IPS-NIHi11 (cell line): ENCODE measurements at regions not wholly inside any gene's neighbourhood (a gene's known extent, or its start where the extent isn't known, plus 50 kb on each side); places are given as distances from the start of the nearest gene placed in this dataset.
"Not testable (repeated sequence)": the region's sequence is repeated elsewhere in the genome, so short reads cannot be mapped to it uniquely, and the experiment has no call there.

Source experiments
- DNase-seq: peaks from one replicate; pipeline ENCODE4 v3.0.0; 2012; ENCODE audit warnings: mixed read lengths, low spot score

DNA sequence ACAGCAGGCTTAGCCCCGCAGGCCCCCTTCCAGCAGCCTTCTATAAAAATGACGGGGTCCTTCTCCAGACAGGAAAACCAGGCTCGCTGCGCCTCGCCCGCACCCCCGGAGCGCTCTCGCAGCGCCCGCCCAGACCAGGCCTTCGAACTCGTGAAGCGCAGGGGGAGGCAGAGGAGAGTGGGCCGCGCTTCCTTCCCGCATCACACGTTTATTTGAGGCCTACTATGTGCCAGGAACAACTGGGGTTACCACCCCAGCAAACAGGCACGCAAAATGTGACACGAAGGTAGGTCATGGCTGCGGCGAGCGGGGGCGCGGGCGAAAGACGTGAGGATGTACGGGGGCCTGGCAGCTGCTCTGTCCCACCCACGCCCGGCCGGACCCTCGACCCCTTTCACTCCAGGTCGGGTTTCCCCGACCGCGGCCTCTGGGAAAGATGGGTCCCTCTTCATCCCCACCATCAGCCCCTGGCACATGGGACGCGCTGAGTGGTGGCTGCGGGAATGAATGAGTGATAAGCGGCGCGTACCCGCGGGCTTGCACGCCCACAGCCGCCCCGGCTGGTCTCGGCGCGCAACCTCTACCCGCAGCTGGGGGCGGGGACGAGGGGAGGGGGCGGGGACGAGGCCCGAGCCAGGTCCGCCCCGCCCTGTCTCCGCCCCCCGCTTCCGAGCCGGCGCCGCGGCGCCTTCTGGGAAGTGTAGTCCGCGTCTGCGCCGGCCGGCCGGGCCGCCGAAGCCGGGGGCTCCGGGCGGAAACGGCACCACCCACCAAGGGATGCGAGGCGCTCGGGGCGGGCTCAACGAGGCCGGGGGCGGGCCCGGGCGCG, 59.1 kb downstream of the ZNF467 start:
- DNase-seq, result peak; percentile 98

DNA sequence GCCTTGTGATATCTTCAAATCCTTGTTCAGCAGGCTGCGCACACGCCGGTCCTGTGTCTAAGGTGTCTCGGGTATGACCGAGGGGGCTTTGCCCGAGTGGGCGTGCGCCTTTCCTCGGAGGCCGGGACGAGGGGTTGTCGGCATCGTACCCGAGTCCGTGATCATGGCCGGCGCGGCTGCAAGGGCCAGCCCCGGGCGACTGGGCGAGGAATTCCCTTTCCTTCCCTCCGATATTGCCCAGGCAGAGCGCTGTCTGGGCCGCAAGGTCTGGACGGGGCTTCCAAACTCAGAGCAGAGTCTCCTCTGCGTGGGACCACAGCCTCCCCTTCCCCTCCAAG, 59.7 kb downstream of the ZNF467 start:
- DNase-seq, result no peak

DNA sequence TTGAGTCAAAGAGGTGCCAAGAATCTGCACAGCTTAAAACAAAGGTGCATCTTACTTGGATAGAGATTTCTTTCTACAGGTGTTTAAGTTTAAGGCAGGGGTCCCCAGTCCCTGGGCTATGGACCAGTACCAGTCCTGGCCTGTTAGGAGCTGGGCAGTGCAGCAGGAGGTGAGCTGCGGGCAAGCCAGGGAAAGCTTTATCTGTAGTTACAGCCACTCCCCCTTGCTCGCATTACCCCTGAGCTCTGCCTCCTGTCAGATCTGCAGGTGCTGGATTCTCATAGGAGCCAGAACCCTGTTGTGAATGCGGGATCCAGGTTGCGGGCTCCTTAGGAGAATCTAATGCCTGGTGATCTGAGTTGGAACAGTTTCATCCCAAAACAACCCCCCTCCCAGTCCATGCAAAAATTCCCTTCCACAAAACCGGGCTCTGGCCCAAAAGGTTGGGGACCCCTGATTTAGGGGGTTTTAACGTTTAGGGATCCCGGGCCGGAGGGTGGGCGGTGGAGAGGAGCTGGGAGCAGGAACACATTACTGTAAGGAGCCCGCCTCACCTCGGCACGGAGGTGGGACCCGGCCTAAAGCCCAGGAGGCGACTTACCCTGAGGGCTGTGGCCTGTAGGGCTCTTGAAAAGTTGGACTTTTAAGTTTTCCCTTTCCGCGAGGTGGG, 60.2 kb downstream of the ZNF467 start:
- no peak for DNase-seq

DNA sequence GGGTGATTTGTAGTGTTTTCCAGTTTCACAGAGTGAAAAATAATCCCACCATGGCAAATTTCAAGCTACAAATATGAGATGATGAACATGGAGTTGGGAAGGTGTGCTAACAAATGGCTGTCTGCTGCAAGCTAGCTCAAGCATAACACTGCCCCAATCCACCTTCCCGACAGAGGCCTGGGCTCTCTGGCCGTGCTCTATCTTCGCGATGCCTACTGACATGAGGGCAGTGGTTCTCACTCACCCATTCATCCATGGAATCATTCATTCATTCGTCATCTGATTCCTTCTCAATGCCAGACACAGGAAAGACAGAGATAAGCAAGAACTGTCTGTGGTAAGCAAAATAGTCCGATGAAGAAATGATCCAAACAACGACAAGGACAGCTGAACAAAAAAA, 65.4 kb downstream of the ZNF467 start:
- no peak for DNase-seq

DNA sequence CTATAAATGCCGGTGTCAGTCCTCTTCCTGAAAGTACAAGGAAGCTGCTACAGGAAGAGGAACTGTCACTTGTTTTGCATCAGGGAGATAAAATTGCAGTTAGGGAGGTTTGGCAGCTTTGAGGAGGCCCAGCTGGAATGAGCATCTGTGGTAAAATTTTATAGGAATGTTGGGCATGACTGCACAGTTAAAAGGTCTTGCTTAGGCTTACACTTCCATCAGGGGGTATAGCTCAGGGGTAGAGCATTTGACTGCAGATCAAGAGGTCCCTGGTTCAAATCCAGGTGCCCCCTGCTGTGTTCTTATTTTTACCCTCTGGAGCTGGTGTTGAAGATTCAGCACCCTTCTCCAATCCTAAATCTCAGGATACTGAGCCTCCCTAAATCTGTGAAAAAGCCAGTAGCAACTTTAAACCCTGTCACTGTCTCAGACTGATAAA, 65.9 kb downstream of the ZNF467 start:
- no peak for DNase-seq

DNA sequence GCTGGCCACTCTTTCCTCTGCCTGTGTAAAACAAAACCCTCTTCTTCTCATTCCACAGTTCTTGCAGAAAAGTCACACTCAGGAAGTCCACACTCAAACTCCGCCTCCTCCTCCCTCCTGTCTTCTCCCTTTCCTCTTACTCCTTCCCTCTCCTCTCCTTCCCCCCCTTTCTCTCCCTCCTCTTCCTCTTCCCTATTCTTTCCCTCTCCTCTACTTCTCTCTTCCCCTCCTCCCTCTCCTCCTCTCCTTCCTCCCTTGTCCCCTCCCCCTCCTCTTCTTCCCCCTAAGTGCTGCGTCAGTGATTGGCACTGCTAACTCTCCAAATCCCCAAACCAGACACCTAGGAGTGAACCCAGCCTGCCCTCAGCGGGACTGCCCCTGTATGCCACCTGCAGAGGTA, 67.0 kb downstream of the ZNF467 start:
- no peak for DNase-seq

DNA sequence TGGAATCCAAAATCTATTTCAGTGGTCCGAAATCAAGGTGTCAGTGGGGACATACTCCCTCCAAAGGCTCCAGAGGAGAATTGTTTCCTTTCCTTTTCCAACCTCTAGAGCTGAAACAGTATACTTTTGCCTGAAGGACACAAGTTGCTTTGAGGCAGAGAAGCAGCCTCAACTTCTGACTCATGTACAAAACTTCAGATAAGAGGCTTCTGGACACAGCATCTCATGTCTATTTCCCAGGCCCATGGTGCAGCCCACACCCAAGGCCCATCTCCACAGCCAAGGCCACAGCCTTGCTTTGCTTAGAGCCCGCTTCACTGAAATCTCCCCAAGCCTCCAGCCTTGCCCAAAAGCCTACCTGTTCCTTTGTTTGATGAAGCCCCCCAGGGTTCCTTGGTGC, 68.9 kb downstream of the ZNF467 start:
- DNase-seq, result no peak

DNA sequence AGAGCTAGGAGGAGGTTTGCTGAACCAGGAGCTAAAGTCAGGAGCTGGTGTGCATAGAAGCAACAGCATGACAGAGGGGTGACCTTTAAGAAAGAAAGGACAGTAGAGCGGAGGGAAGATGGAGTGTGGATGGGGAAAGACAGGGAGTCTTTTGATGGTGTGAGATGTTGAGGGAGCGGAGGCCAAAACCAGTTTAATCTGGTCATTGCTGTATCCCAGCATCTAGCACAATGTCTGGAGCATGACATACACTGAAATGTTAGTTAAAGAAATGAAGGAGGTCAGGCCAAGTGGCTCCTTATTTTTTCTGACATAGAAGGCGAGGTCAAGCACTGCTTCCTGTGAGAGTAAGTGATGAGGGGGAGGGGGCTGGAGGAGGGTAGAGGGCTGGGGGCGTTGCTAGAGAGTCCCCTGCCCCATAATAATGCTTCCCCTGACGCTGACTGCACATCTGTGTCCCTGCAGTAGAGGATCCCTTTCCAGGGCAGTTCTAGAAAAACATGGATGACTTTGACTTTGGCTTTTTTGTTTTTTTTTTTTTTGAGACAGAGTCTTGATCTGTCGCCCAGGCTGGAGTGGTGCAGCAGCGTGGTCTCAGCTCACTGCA, 70.2 kb downstream of the ZNF467 start:
- DNase-seq, result no peak

DNA sequence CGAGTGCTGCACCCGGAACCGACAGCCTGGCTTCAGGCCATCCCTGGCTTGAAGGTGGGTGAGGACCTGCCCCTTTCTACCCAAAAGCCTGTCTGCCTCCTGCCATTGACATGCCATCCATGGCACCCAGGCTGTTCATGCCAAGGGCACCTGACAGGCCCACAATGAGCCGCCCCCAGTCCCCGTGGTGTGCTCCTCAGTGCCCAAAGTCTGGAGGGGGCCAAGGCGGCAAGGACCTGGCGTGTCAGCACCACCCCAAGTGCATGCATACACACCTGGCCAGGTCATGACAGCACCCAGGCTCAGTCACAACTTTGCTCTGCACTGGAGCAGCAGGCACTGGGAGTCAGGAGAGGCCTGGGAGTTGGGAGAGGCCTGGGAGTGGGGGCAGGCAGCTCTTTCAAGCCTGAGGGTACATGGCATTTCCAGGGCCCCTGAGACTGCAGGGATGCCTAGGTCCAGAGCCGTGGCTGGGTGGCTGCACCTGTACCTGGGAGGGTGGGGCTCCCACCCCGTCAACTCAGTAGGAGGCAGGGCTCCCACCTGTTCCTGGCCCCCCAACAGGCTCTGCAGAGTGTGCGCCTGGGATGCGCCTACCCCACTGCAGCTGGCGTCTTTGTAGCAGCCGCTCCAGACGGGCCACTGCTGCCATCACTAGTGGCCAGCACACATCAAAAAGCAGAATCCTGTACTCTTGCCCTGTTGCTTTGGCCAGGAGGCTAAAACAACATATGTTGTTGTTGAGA, 71.7 kb downstream of the ZNF467 start:
- DNase-seq, result no peak

DNA sequence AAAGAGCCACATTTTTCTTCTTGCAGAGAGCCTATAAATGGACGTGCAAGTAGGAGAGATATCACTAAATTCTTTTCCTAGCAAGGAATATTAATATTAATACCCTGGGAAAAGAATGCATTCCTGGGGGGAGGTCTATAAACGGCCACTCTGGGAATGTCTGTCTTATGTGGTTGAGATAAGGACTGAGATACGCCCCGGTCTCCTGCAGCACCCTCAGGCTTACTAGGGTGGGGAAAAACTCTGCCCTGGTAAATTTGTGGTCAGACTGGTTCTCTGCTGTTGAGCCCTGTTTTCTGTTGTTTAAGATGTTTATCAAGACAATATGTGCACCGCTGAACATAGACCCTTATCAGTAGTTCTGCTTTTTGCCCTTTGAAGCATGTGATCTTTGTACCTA, 75.6 kb downstream of the ZNF467 start:
- DNase-seq, result not testable (repeated sequence)

DNA sequence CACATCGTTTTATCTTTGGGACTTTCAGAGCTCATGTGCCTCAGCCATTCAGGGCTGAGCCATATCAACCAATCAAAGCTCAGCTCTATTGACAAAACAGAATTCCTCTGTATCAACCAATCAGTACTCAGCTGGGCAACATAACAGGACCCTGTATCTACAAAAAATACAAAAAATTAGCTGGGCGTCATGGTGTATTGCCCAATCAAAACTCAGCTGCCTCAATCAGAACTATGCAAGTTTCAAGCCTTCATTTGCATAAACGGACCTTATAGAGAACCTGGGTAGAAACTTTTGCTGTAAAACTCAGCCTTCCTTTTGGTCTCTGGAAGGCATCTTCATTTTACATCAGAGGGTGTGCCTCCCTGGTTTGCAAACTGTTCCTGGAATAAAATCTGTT, 77.1 kb downstream of the ZNF467 start:
- DNase-seq, result no peak

DNA sequence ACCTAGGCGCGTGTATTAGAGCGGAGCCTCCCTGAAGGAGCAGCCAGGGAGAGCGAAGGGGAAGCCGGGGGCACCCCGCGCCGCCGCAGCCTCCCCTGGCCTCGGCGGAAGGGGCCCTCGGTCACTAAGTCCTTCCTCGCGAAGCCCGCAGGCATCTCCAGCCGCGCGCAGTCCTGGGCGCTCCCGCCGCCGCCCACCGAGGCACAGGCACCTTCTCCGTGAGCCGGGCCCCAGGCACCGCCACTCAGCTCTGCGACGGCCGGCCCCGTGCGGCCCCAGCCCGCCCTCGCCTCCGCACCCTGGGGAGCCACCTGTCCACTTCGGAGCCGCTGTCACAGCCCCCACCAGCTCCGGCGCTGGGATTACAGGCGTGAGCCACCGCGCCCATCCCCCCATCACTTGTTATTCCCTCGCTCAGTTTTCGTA, 80.8 kb downstream of the ZNF467 start:
- peak; percentile 38 for DNase-seq

DNA sequence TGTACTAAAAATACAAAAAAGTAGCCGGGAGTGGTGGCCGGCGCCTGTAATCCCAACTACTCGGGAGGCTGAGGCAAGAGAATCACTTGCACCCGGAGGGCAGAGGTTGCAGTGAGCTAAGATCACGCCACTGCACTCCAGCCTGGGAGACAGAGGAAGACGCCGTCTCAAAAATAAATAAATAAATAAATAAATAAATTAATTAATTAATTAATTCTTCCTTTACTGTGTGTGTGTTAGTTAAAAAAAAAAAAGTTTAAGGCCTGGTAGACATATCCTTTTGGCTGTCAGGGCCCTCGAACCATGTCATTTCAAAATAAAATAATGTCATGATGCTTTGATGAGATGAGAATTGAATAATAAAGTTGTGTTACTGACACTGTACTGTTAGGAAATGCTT, 81.3 kb downstream of the ZNF467 start:
- DNase-seq, result no peak

DNA sequence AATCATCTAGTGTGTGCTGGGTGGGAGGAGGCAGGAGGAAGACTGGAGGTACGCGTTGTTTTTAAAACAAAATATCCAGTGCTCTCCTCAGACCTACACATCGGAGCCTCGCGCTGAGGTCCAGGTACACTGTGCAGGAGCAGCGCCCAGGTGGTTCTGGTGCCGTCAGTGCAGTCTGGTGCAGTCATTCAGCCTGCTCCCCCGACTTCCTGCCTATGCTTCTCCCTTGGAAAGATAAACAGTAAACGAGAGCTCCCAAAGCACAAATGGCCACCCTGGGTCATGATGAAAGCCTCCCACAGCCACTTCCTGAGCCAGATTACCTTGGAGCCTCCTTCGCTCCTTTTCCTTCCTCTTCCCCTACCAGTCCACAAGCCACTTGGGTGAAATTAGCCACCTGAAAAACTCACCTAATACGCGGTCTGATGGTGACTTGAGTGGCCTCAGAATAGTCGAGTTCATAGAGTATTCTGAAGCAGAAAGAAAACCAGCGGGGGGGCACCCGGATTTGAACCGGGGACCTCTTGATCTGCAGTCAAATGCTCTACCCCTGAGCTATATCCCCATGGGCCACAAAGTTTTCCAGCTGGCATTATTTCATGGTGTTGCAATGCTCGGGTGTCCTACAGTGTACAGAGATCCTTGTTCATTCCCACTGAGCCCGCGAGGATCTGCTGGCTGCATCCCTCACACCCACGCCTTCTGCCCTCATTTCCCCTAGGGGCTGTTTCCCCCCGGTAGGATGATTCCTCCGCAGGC, 82.5 kb downstream of the ZNF467 start:
- peak; percentile 49 for DNase-seq

DNA sequence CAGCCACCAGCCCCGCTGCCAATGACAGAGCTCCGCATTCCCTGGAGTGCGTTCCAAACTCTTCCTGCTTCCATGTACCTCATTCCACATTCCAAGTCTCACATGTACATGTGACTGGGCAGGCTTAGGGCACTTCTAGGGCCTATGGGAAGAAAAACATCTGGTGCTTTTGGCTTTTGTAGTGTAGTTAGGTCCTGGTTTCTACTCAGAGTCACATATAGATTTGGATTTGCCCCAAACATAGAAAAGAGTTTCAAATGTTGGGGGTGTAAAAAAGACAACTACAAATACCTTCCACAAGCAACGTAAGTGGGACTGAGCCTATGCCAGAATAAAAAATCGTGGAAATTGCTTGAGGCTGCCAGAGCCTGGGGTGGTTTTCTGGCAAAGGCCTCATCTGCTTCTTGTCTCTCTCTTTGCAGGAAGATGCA, 84.1 kb downstream of the ZNF467 start:
- DNase-seq, result no peak

DNA sequence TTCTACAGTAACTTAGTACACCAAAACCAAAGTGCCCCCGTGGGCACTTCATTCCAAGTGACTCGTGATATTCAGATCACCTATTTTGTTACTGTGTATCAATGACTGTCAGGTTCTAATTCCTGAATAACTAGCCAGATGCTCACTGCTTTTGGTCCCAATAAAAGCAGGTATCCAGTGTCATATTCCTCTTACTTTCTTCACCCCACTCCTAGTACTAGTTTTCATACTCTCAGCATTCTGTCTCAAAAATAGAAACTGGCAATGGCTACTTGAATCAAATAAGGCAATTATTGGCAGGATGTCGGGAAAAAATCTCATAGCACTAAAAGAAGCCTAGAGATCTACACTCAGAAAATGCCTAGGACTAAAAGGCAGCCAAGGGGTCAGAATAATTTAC, 84.6 kb downstream of the ZNF467 start:
- no peak for DNase-seq

DNA sequence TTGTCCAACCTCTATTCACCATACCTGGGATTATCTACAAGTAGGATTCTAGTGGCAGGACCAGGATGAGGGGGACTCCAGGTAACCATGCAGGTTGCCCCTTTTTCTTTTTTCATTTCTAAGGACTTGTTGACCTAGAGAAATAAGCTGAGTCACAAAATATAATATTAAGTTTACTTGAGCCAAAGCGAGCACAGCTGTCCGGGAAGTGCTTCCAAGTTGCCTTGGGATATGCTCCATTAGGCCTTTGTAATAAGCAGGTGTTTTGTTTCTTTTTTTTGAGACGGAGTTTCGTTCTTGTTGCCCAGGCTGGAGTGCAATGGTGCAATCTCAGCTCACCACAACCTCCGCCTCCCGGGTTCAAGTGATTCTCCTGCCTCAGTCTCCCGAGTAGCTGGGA, 85.6 kb downstream of the ZNF467 start:
- DNase-seq, result not testable (repeated sequence)

DNA sequence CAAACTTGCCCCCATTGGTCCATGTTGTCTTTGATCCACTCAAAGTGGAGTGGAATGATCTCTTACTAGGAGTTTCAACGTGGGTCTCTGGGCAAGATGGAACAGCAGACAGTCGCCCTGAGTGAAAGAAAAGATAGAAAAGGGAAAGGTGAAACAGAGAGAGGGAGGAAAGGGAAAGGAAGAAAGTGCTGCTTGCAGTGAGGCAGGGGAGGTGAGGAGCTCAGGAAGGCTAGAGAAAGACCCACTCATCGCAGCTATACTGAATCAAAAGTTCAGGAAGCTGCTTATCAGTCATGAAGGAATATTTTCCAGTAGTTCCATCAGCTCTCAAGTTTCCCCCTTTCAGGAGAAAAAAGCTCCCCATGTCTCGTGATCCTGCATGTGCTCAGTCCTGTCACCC, 86.9 kb downstream of the ZNF467 start:
- DNase-seq, result no peak

DNA sequence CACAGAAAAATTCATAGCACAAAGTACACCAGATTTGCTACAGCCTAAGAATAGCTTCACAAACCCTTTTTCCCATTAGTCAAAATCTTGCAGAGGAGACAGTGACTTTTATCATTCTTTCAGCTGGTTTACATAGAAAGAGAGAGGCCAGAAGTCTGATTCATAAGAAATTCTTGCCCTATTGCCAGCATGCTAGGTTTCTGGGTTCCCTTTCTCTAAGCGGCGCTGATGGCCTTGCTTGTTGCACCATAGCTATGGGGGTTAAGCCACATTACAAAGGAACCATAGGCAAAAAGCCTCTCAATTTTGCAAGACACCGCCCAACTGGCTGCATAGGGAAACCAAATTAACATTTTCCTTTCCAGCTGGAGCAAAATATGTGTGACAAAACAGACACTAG, 87.4 kb downstream of the ZNF467 start:
- no peak for DNase-seq

DNA sequence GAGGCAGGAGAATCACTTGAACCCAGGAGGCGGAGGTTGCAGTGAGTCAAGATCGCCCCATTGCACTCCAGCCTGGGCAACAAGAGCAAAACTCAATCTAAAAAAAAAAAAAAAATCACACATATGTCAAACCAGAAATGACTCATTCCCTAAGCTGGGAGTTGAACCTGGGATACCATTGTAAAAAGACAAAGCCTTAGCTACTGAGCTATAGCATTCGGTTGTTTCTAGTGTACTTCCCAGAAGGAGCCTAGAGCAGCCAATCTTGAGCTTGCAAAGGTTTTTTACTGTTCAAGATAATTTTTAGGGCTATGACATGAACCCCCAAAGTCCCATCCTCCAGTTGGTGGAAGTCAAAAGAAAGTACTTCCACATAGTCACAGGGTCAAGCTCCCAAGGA, 87.9 kb downstream of the ZNF467 start:
- no peak for DNase-seq

DNA sequence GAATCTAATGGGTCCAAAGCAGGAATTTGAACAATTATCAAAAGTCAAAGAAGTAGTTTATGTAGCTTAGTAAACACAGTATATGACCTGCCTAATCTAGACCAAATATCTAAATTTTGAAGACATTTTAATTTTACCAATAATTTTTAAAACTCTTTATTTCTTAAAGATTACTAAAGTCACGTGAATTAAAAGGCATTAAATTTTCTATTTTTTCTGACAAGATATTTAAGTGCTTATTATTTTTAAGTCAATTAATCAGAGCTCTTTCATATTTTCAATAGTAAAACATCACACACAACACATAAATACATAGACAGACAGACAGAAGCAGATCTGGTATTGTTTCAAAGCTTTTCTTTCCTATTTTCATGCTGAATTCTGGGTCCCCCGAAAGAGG, 89.5 kb downstream of the ZNF467 start:
- no peak for DNase-seq

DNA sequence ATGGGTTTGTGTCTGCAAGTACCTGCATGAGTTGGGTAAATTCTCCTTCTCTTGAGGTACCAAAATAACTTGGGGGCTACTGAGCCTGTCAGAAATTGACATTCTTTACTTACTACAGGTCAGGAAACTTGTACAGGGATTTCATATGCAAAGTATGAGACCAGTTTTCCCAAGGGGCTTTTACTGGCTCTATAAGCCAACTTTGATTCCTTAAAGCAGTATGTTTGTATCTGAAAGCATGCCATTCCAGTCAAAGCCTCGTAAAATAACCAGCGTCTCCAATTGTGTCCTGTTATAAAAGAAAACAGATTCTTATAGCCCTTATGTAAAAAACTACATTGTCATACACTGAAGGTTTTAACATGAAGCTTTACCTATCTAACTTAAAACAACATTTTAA, 90.2 kb downstream of the ZNF467 start:
- DNase-seq, result no peak
